MCF 10A (cell line): ENCODE measurements at regions not wholly inside any gene's neighbourhood (a gene's known extent, or its start where the extent isn't known, plus 50 kb on each side); places are given as distances from the start of the nearest gene placed in this dataset.

Source experiments
- BruUV-seq: library from RNA; stranded (reverse); fragments of 400-500 nt; replicated peaks from 2 replicates; lab custom pipeline; 2021; lab: Mats Ljungman, UMichigan
- CTCF ChIA-PET: fragments of 300-600 bp; sonication (Branson Sonifier 250); formaldehyde crosslinking; extraction: SDS; loops from one replicate; lab custom pipeline; 2021; ENCODE audit warnings: antibody characterized with exemption, inconsistent platforms; lab: Yijun Ruan, JAX
- POLR2A ChIA-PET: fragments of 300-600, 350-650 bp; sonication (Branson Sonifier 250); formaldehyde crosslinking; extraction: SDS; loops from one replicate; lab custom pipeline; 2020; ENCODE audit warnings: antibody characterized with exemption, inconsistent platforms; lab: Yijun Ruan, JAX
- DNase-seq: peaks from one replicate; pipeline ENCODE4 v3.0.0-alpha.2; 2018; ENCODE audit not compliant: unreplicated experiment
- H3K27ac Mint-ChIP-seq: one replicate; pipeline ENCODE4 v1.8.0; 2022; ENCODE audit warnings: mild to moderate bottlenecking, low read depth, mixed read lengths; ENCODE audit not compliant: unreplicated experiment
- H3K27me3 Mint-ChIP-seq: one replicate; pipeline ENCODE4 v1.8.0; 2022; ENCODE audit warnings: mixed read lengths; ENCODE audit not compliant: insufficient read depth, unreplicated experiment
- H3K36me3 Mint-ChIP-seq: one replicate; pipeline ENCODE4 v1.8.0; 2022; ENCODE audit warnings: mild to moderate bottlenecking, moderate library complexity, mixed read lengths; ENCODE audit not compliant: insufficient read depth, unreplicated experiment
- H3K4me1 Mint-ChIP-seq: one replicate; pipeline ENCODE4 v1.8.0; 2022; ENCODE audit warnings: mixed read lengths; ENCODE audit not compliant: insufficient read depth, unreplicated experiment
- H3K4me3 Mint-ChIP-seq: one replicate; pipeline ENCODE4 v1.8.0; 2022; ENCODE audit warnings: mild to moderate bottlenecking, moderate library complexity, mixed read lengths; ENCODE audit not compliant: unreplicated experiment
- H3K9me3 Mint-ChIP-seq: one replicate; pipeline ENCODE4 v1.8.0; 2022; ENCODE audit warnings: mixed read lengths; ENCODE audit not compliant: unreplicated experiment
- CTCF ChIP-seq: fragments of 200-600 bp; IDR thresholded peaks from one replicate; pipeline ENCODE4 v1.8.0; 2022; ENCODE audit warnings: antibody characterized with exemption, mild to moderate bottlenecking; ENCODE audit not compliant: unreplicated experiment
- intact Hi-C: fragments of 100-400 bp; cut with micrococcal nuclease; formaldehyde crosslinking; loops from 2 replicates; pipeline ENCODE4 v1.14.1; 2022

- H3K27ac Mint-ChIP-seq, result no peak overlapping the region
- intact Hi-C loops, result no loop called here
- no peaks in the 10 kb centered on the region for H3K36me3 Mint-ChIP-seq
- H3K27me3 Mint-ChIP-seq, result no peaks in the 10 kb centered on the region
- no peak for TF ChIP-seq CTCF
- ChIA-PET POLR2A (no interaction called here), CTCF (interaction anchor here (0.6 kb wide), 1 partner anchor 144 kb away, joined by 4 read pairs; no protein-coding TSS in a partner anchor)
- no peak overlapping the region for H3K4me3 Mint-ChIP-seq
- H3K9me3 Mint-ChIP-seq, result no peaks in the 10 kb centered on the region
- no TSS peak for BruUV-seq
- DNase-seq, result no peak
- peaks cover 24% of the 10 kb centered on the region for H3K4me1 Mint-ChIP-seq
Measured at GRCh38 chr2:149824136-149824535, 236.6 kb upstream of the MMADHC start.

GRCh38 chr2:149819356-149819957 is 231.9 kb upstream of the MMADHC start:
- TF ChIP-seq CTCF, result no peak
- H3K27me3 Mint-ChIP-seq, result no peaks in the 10 kb centered on the region
- no peaks in the 10 kb centered on the region for H3K4me1 Mint-ChIP-seq
- DNase-seq, result no peak
- ChIA-PET CTCF (interaction anchor here (0.5 kb wide), 1 partner anchor 22 kb away, joined by 3 read pairs; no protein-coding TSS in a partner anchor), POLR2A (no interaction called here)
- intact Hi-C loops, result no loop called here
- H3K27ac Mint-ChIP-seq, result no peak overlapping the region
- no peaks in the 10 kb centered on the region for H3K9me3 Mint-ChIP-seq
- no TSS peak for BruUV-seq
- no peaks in the 10 kb centered on the region for H3K36me3 Mint-ChIP-seq
- no peak overlapping the region for H3K4me3 Mint-ChIP-seq

- H3K4me1 Mint-ChIP-seq, result no peaks in the 10 kb centered on the region
- TF ChIP-seq CTCF, result no peak
- BruUV-seq, result no TSS peak
- H3K27ac Mint-ChIP-seq, result no peak overlapping the region
- H3K9me3 Mint-ChIP-seq, result no peaks in the 10 kb centered on the region
- intact Hi-C loops, result no loop called here
- ChIA-PET POLR2A (no interaction called here), CTCF (interaction anchor here (0.6 kb wide), 1 partner anchor 1294 kb away, joined by 3 read pairs; no protein-coding TSS in a partner anchor)
- no peaks in the 10 kb centered on the region for H3K36me3 Mint-ChIP-seq
- H3K27me3 Mint-ChIP-seq, result no peaks in the 10 kb centered on the region
- no peak overlapping the region for H3K4me3 Mint-ChIP-seq
- DNase-seq, result no peak
Measured at GRCh38 chr2:149816756-149817551, 229.4 kb upstream of the MMADHC start.

- ChIA-PET POLR2A (no interaction called here), CTCF (no interaction called here)
- Mint-ChIP-seq H3K36me3 (no peaks in the 10 kb centered on the region), H3K4me3 (no peak overlapping the region), H3K4me1 (no peaks in the 10 kb centered on the region), H3K27me3 (no peaks in the 10 kb centered on the region), H3K27ac (no peak overlapping the region), H3K9me3 (no peaks in the 10 kb centered on the region)
- no peak for TF ChIP-seq CTCF
- no TSS peak for BruUV-seq
- intact Hi-C loops, result no loop called here
- DNase-seq, result no peak
Measured at GRCh38 chr2:149815941-149816340, 228.4 kb upstream of the MMADHC start.
